ENCODE measurements at regions not wholly inside any gene's neighbourhood (a gene's known extent, or its start where the extent isn't known, plus 50 kb on each side); places are given as distances from the start of the nearest gene placed in this dataset.

DNA sequence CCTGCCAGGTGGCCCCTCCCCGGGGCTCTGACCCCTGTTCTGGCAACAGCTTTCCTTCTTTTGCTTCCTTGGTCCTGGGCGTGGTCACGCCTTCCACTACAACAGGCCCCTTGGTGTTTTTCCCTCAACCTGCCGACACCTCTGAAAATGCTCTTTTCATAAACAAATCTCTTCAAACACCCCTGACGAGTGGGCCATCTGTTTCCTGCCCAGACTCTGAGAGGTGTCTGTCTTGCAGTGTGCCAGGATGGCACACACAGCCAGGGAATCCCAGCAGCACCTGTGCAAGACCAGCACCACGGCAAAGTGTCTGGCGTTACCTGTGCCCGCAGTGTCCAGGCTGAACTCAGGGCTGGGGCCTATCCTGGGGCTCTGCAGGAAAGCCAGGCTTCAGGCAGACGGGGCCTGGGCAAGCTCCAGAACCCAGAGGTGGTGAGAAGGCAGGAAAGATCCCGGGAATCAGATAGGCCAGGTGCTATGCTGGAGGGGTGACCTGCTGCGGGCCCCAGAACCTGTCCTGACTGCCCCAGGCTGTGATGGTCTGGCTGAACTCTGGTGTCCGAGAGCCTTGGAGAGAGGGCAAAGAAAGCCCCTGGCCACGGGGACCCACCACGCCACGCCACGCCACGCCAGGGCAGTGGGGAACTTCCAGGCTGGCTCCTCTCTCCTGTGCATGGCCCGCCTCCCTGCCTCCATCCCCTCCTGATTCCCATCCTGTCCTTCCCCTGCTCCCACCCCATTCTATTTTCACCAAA lies 88.9 kb downstream of the SIK1 start (continued):
- TF ChIP-seq, protein P1, sequence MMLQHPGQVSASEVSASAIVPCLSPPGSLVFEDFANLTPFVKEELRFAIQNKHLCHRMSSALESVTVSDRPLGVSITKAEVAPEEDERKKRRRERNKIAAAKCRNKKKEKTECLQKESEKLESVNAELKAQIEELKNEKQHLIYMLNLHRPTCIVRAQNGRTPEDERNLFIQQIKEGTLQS (IDR thresholded peaks at IDR 0.05) = no peak
- TF ChIP-seq ZFX (IDR thresholded peaks at IDR 0.05) (no peak), YY1 (IDR thresholded peaks at IDR 0.05; ENCODE audit: extremely low read depth, insufficient replicate concordance, low read depth, low read length) (no peak), FOSL1 (IDR thresholded peaks at IDR 0.05; ENCODE audit: low read depth) (no peak)

DNA sequence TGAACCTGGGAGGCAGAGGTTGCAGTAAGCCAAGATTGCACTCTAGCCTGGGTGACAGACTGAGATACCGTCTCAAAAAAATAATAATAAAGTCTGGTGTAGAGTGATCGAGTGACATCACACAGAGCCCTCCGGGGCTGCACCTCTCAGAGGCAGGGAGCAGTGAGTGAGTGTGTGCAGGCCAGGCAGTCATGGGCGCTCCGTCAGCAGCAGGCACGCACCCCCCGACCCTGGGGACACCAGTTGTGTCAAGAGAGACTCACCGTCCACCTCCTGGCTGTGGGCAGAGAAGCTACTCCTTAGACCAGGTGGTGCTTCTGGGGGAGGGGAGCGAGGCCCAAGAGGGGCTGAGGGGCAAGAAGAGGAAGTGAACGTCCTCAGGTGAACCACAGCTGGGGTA lies 91.8 kb downstream of the SIK1 start:
- peaks cover 2 to 17% of the 10 kb centered on the region in 2 experiments; a peak in 3 of 4 replicates for H3K4me1 ChIP-seq (ENCODE audit: control insufficient read depth in 1 of 2, insufficient read depth in 2 of 2, low read length in 2 of 2)
- no peaks in the 10 kb centered on the region for H3K79me2 ChIP-seq (ENCODE audit: insufficient read depth, low read length)
- no TSS peak for BruUV-seq (replicated peaks)
- H3K4me2 ChIP-seq (ENCODE audit: low read length) = no peak overlapping the region
- H4K20me1 ChIP-seq (ENCODE audit: insufficient read depth) = no peaks in the 10 kb centered on the region
- no peaks in the 10 kb centered on the region for H3K9me3 ChIP-seq (ENCODE audit: control insufficient read depth in 1 of 2, insufficient read depth in 1 of 2, low read depth in 1 of 2, low read length in 2 of 2)
- CTCF ChIA-PET = no interaction called here
- H3K27ac ChIP-seq (ENCODE audit: low read depth, low read length) = no peak overlapping the region
- RAD21 ChIA-PET (ENCODE audit: low non-redundant PET in 1 of 2, low total read pairs in 2 of 2, uncharacterized antibody in 2 of 2, unreplicated experiment in 2 of 2) = no interaction called here
- H3K27me3 ChIP-seq (ENCODE audit: insufficient read depth, low read length) = no peaks in the 10 kb centered on the region
- ATAC-seq (no peak), DNase-seq (ENCODE audit: low read depth, low spot score) (no peak)
- TF ChIP-seq RAD21 (IDR thresholded peaks at IDR 0.05; ENCODE audit: low read depth) (no peak), CBX3 (IDR thresholded peaks at IDR 0.05; ENCODE audit: low read depth) (no peak), FOSL1 (IDR thresholded peaks at IDR 0.05; ENCODE audit: low read depth) (no peak), EZH2phosphoT487 (IDR thresholded peaks at IDR 0.05; ENCODE audit: borderline replicate concordance) (no peak), POLR2AphosphoS5 (IDR thresholded peaks at IDR 0.05; ENCODE audit: low read depth, low read length) (no peak), TCF7L2 (IDR thresholded peaks at IDR 0.05; ENCODE audit: borderline replicate concordance, extremely low read depth, insufficient read depth, insufficient read length) (no peak), JUND (IDR thresholded peaks at IDR 0.05) (no peak)
- TF ChIP-seq, protein P2, sequence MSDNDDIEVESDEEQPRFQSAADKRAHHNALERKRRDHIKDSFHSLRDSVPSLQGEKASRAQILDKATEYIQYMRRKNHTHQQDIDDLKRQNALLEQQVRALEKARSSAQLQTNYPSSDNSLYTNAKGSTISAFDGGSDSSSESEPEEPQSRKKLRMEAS (IDR thresholded peaks at IDR 0.05) = no peak
- intact Hi-C loops (cut with micrococcal nuclease) = no loop called here
- no peak overlapping the region for H3K4me3 ChIP-seq (replicated peaks in 1 of 2; ENCODE audit: low read depth in 1 of 2, low read length in 2 of 2)
- H3K9ac ChIP-seq (ENCODE audit: low read length) = no peak overlapping the region
- no peak overlapping the region for H2AFZ ChIP-seq (ENCODE audit: low read depth, low read length, poor library complexity, severe bottlenecking)
- POLR2A ChIA-PET = no interaction called here
- no peaks in the 10 kb centered on the region for H3K36me3 ChIP-seq (ENCODE audit: control insufficient read depth in 1 of 2, insufficient read depth in 2 of 2, low read length in 2 of 2)
- no peaks in the 10 kb centered on the region for H3K9me2 ChIP-seq (ENCODE audit: insufficient read depth)

All from HCT116 (cell line).